ENCODE measurements at regions not wholly inside any gene's neighbourhood (a gene's known extent, or its start where the extent isn't known, plus 50 kb on each side); places are given as distances from the start of the nearest gene placed in this dataset.
A peak's percentile ranks its signal among the peaks of the same experiment; 100 is the strongest.

GRCh38 chr20:12936020-12936419 is 72.8 kb upstream of the SPTLC3 start:
- ChIA-PET CTCF (interaction anchor here (0.5 to 2.6 kb wide), 2 partner anchors 11 to 713 kb away, joined by 3 to 10 read pairs; no protein-coding TSS in a partner anchor), POLR2A (no interaction called here)
- no peak overlapping the region for H3K27ac ChIP-seq (ENCODE audit: extremely low read depth, low read depth, low read length)

GRCh38 chr20:12936524-12936923 is 72.2 kb upstream of the SPTLC3 start:
- Histone ChIP-seq H3K9me3 (ENCODE audit: control insufficient read depth, insufficient read depth, low read depth, low read length) (no peaks in the 10 kb centered on the region), H3K27ac (ENCODE audit: extremely low read depth, low read depth, low read length) (no peak overlapping the region), H3K36me3 (ENCODE audit: control insufficient read depth in 2 of 2, insufficient read depth in 1 of 2, low read length in 2 of 2) (no peaks in the 10 kb centered on the region), H3K4me1 (ENCODE audit: control insufficient read depth, insufficient read depth, low read length) (no peaks in the 10 kb centered on the region), H3K4me3 (ENCODE audit: low read depth, low read length) (no peak overlapping the region)
- CTCF ChIA-PET, result interaction anchor here (0.5 to 2.6 kb wide), 2 partner anchors 12 to 712 kb away, joined by 3 to 10 read pairs; no protein-coding TSS in a partner anchor
- TF ChIP-seq ZNF19 (tag by site-specific recombination; IDR thresholded peaks at IDR 0.05; ENCODE audit: low read depth) (no peak), GLIS2 (tag by site-specific recombination; IDR thresholded peaks at IDR 0.05) (no peak), ZNF23 (tag by site-specific recombination; IDR thresholded peaks at IDR 0.05; ENCODE audit: borderline replicate concordance) (no peak), ZNF169 (tag by site-specific recombination; IDR thresholded peaks at IDR 0.05) (no peak), ZNF311 (tag by site-specific recombination; IDR thresholded peaks at IDR 0.05; ENCODE audit: borderline replicate concordance) (no peak), TCF7L2 (IDR thresholded peaks at IDR 0.05; ENCODE audit: borderline replicate concordance, low read depth, low read length) (no peak), ZNF354C (tag by site-specific recombination; IDR thresholded peaks at IDR 0.05; ENCODE audit: borderline replicate concordance, low read depth) (no peak), ZNF600 (tag by site-specific recombination; IDR thresholded peaks at IDR 0.05) (no peak), ZNF16 (tag by site-specific recombination; IDR thresholded peaks at IDR 0.05; ENCODE audit: low read depth) (no peak), ZNF76 (tag by site-specific recombination; IDR thresholded peaks at IDR 0.05; ENCODE audit: borderline replicate concordance, low read depth) (no peak), ZNF239 (tag by site-specific recombination; IDR thresholded peaks at IDR 0.05) (no peak), KLF10 (tag by site-specific recombination; IDR thresholded peaks at IDR 0.05) (no peak), ZNF610 (tag by site-specific recombination; IDR thresholded peaks at IDR 0.05; ENCODE audit: borderline replicate concordance) (no peak), ZNF560 (tag by site-specific recombination; IDR thresholded peaks at IDR 0.05; ENCODE audit: borderline replicate concordance) (no peak), ZNF324 (tag by site-specific recombination; IDR thresholded peaks at IDR 0.05) (no peak), KLF7 (tag by site-specific recombination; IDR thresholded peaks at IDR 0.05; ENCODE audit: borderline replicate concordance) (no peak), ZBTB1 (tag by site-specific recombination; IDR thresholded peaks at IDR 0.05) (no peak)
- TF ChIP-seq, protein P1, sequence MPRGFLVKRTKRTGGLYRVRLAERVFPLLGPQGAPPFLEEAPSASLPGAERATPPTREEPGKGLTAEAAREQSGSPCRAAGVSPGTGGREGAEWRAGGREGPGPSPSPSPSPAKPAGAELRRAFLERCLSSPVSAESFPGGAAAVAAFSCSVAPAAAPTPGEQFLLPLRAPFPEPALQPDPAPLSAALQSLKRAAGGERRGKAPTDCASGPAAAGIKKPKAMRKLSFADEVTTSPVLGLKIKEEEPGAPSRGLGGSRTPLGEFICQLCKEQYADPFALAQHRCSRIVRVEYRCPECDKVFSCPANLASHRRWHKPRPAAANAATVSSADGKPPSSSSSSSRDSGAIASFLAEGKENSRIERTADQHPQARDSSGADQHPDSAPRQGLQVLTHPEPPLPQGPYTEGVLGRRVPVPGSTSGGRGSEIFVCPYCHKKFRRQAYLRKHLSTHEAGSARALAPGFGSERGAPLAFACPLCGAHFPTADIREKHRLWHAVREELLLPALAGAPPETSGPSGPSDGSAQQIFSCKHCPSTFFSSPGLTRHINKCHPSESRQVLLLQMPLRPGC (tag by site-specific recombination; IDR thresholded peaks at IDR 0.05), result no peak
- TF ChIP-seq, protein P2, sequence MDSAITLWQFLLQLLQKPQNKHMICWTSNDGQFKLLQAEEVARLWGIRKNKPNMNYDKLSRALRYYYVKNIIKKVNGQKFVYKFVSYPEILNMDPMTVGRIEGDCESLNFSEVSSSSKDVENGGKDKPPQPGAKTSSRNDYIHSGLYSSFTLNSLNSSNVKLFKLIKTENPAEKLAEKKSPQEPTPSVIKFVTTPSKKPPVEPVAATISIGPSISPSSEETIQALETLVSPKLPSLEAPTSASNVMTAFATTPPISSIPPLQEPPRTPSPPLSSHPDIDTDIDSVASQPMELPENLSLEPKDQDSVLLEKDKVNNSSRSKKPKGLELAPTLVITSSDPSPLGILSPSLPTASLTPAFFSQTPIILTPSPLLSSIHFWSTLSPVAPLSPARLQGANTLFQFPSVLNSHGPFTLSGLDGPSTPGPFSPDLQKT (IDR thresholded peaks at IDR 0.05; ENCODE audit: borderline replicate concordance, low read depth, low read length), result no peak
- POLR2A ChIA-PET, result no interaction called here

More at GRCh38 chr20:12936020-12936419, 72.8 kb upstream of the SPTLC3 start:
- no peaks in the 10 kb centered on the region for H3K9me3 ChIP-seq (ENCODE audit: control insufficient read depth, insufficient read depth, low read depth, low read length)
- H3K4me3 ChIP-seq (ENCODE audit: low read depth, low read length), result no peak overlapping the region
- H3K36me3 ChIP-seq (ENCODE audit: control insufficient read depth in 2 of 2, insufficient read depth in 1 of 2, low read length in 2 of 2), result no peaks in the 10 kb centered on the region
- TF ChIP-seq RBAK (tag by site-specific recombination; IDR thresholded peaks at IDR 0.05) (no peak), ZNF707 (tag by site-specific recombination; IDR thresholded peaks at IDR 0.05) (0 out of 2 replicates have a peak, but pooled peaks have one; percentile 18)
- H3K4me1 ChIP-seq (ENCODE audit: control insufficient read depth, insufficient read depth, low read length), result no peaks in the 10 kb centered on the region

GRCh38 chr20:12941025-12941424 is 67.7 kb upstream of the SPTLC3 start:
- Histone ChIP-seq H3K27ac (ENCODE audit: extremely low read depth, low read depth, low read length) (no peak overlapping the region), H3K4me3 (ENCODE audit: low read depth, low read length) (no peak overlapping the region), H3K36me3 (ENCODE audit: control insufficient read depth in 2 of 2, insufficient read depth in 1 of 2, low read length in 2 of 2) (no peaks in the 10 kb centered on the region), H3K9me3 (ENCODE audit: control insufficient read depth, insufficient read depth, low read depth, low read length) (no peaks in the 10 kb centered on the region), H3K4me1 (ENCODE audit: control insufficient read depth, insufficient read depth, low read length) (no peaks in the 10 kb centered on the region)
- ChIA-PET CTCF (interaction anchor here (0.9 kb wide), 1 partner anchor 169 kb away, joined by 3 read pairs; no protein-coding TSS in a partner anchor), POLR2A (no interaction called here)
- TF ChIP-seq ZNF169 (tag by site-specific recombination; IDR thresholded peaks at IDR 0.05) (no peak), GLI4 (tag by site-specific recombination; IDR thresholded peaks at IDR 0.05) (no peak), ZSCAN16 (tag by site-specific recombination; IDR thresholded peaks at IDR 0.05) (no peak), OVOL3 (tag by site-specific recombination; IDR thresholded peaks at IDR 0.05) (no peak), ZNF561 (tag by site-specific recombination; IDR thresholded peaks at IDR 0.05; ENCODE audit: borderline replicate concordance) (no peak), ZNF473 (tag by site-specific recombination; IDR thresholded peaks at IDR 0.05) (no peak), ZNF670 (tag by site-specific recombination; IDR thresholded peaks at IDR 0.05; ENCODE audit: low read depth) (no peak), ZNF146 (tag by site-specific recombination; IDR thresholded peaks at IDR 0.05) (no peak), ZNF350 (tag by site-specific recombination; IDR thresholded peaks at IDR 0.05) (no peak)
